A549 (cell line): ENCODE measurements at regions not wholly inside any gene's neighbourhood (a gene's known extent, or its start where the extent isn't known, plus 50 kb on each side); places are given as distances from the start of the nearest gene placed in this dataset.

Source experiments
- BCL3 ChIP-seq: fragments of >200 bp; sonication (Bioruptor Twin); formaldehyde crosslinking; IDR thresholded peaks from 3 replicates; pipeline ENCODE4 v1.6.1; 2016
- BHLHE40 ChIP-seq: IDR thresholded peaks from 2 replicates; pipeline ENCODE4 v1.6.1; 2012; ENCODE audit warnings: low read depth, low read length, inconsistent platforms
- CHD4 ChIP-seq: fragments of 200-600 bp; sonication (generic); IDR thresholded peaks from 2 replicates; pipeline ENCODE4 v1.6.1; 2016; ENCODE audit warnings: antibody characterized with exemption, mild to moderate bottlenecking, borderline replicate concordance
- CTCF ChIP-seq: fragments of >200 bp; sonication (Bioruptor Twin); formaldehyde crosslinking; IDR thresholded peaks from 3 replicates; pipeline ENCODE4 v1.5.1; 2016
- EP300 ChIP-seq, 2 experiments: fragments of >200 bp; sonication (Bioruptor Twin); formaldehyde crosslinking; IDR thresholded peaks; 2 replicates in 1 of 2; 3 replicates in 1 of 2; pipeline ENCODE4 v1.6.1; 2016 to 2017
- FOSB ChIP-seq: fragments of 250-450 bp; sonication (Bioruptor Pico); IDR thresholded peaks from 2 replicates; pipeline ENCODE4 v1.5.0; 2020; ENCODE audit warnings: mild to moderate bottlenecking, moderate library complexity
- HDAC2 ChIP-seq: fragments of 200-600 bp; sonication (generic); IDR thresholded peaks from 2 replicates; pipeline ENCODE4 v1.6.1; 2016
- JUN ChIP-seq, 2 experiments: fragments of >200 bp; sonication (Bioruptor Twin); formaldehyde crosslinking; IDR thresholded peaks; 2 replicates in 1 of 2; 3 replicates in 1 of 2; pipeline ENCODE4 v1.6.1; 2016 to 2017
- MAZ ChIP-seq: fragments of 150-350 bp; IDR thresholded peaks from 2 replicates; pipeline ENCODE4 v1.6.1; 2014; ENCODE audit warnings: antibody characterized with exemption, low read depth, low read length, borderline replicate concordance
- MYC ChIP-seq: IDR thresholded peaks from 2 replicates; pipeline ENCODE4 v1.6.1; 2012; ENCODE audit warnings: mild to moderate bottlenecking, inconsistent platforms, low read length, improper control_type of control experiment, borderline replicate concordance
- POLR2A ChIP-seq: IDR thresholded peaks from 2 replicates; pipeline ENCODE4 v1.6.1; 2012; ENCODE audit warnings: mild to moderate bottlenecking, low read length
- RAD21 ChIP-seq, 2 experiments: fragments of >200 bp in 1 of 2; sonication (Bioruptor Twin) in 1 of 2; formaldehyde crosslinking in 1 of 2; IDR thresholded peaks in 1 of 2; conservative IDR thresholded peaks in 1 of 2; 2 replicates in 1 of 2; 3 replicates in 1 of 2; pipeline ENCODE4 v1.6.1; 2012 to 2018; ENCODE audit warnings: inconsistent platforms in 1 of 2
- RNF2 ChIP-seq: fragments of 200-600 bp; sonication (generic); IDR thresholded peaks from 2 replicates; pipeline ENCODE4 v1.6.1; 2016; ENCODE audit warnings: low read depth, mild to moderate bottlenecking, antibody characterized with exemption, moderate library complexity, borderline replicate concordance
- ZSCAN20 ChIP-seq: fragments of 250-450 bp; sonication (Bioruptor Pico); IDR thresholded peaks from 2 replicates; pipeline ENCODE4 v1.8.0; 2022; ENCODE audit warnings: mild to moderate bottlenecking, moderate library complexity

- no peak for TF ChIP-seq CTCF
- TF ChIP-seq RAD21 (conservative IDR thresholded peaks at IDR 0.05 in 1 of 2, IDR thresholded peaks at IDR 0.05 in 1 of 2), result no peak
- TF ChIP-seq RNF2, result no peak
- no peak for TF ChIP-seq EP300 (IDR thresholded peaks at IDR 0.05)
- no peak for TF ChIP-seq MYC
- TF ChIP-seq HDAC2, result no peak
- TF ChIP-seq ZSCAN20 (CRISPR knock-in tag), result no peak
- no peak for TF ChIP-seq CHD4
- TF ChIP-seq MAZ, result no peak
- TF ChIP-seq POLR2A, result no peak
- no peak for TF ChIP-seq JUN (IDR thresholded peaks at IDR 0.05)
- no peak for TF ChIP-seq BHLHE40
- no peak for TF ChIP-seq FOSB (CRISPR knock-in tag)
- TF ChIP-seq BCL3, result no peak
These were observed 183.3 kb downstream of the DIRAS2 start for GRCh38 chr9:90459321-90459720.
